HG03439 (cell line): ENCODE measurements at regions not wholly inside any gene's neighbourhood (a gene's known extent, or its start where the extent isn't known, plus 50 kb on each side); places are given as distances from the start of the nearest gene placed in this dataset.
"Not testable (repeated sequence)": the region's sequence is repeated elsewhere in the genome, so short reads cannot be mapped to it uniquely, and the experiment has no call there.

Source experiments
- ATAC-seq: cut with Tn5 transposase; IDR thresholded peaks from one replicate; pipeline ENCODE4 v1.9.1; 2021; ENCODE audit warnings: mild to moderate bottlenecking, moderate library complexity; ENCODE audit not compliant: unreplicated experiment

- not testable (repeated sequence) for ATAC-seq
These were observed 344.7 kb upstream of the CLEC14A start for GRCh38 chr14:38600572-38600971.

- ATAC-seq: no peak
These were observed 337.6 kb upstream of the CLEC14A start for GRCh38 chr14:38593476-38593875.

- ATAC-seq: no peak
These were observed 337.0 kb upstream of the CLEC14A start for GRCh38 chr14:38592764-38593442.

- ATAC-seq: no peak
These were observed 334.0 kb upstream of the CLEC14A start for GRCh38 chr14:38589747-38590350.

GRCh38 chr14:38583471-38583870 lies 327.6 kb upstream of the CLEC14A start:
- ATAC-seq: no peak

- no peak for ATAC-seq
These were observed 322.4 kb upstream of the CLEC14A start for GRCh38 chr14:38578278-38578681.

GRCh38 chr14:38567703-38568102 lies 311.8 kb upstream of the CLEC14A start:
- no peak for ATAC-seq

DNA sequence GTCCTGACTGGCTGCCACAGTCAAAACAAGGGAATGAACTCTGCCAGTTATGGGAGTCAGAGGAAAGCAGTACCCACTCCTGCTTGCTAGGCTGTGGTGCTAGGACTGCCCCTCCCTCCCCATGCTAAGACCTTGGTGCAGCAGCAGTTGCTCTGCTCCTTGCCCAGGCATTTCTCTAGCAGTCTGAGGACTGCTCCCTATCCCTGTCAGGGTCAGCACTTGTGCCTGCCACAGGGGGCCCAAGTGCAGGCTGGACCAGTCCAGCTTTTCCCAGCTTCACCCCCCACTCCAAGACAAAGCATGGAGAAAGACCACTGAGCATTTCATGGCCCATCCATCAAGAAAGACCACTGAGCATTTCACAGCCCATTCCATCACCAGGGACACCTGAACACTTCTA lies 305.8 kb upstream of the CLEC14A start:
- ATAC-seq: no peak

DNA sequence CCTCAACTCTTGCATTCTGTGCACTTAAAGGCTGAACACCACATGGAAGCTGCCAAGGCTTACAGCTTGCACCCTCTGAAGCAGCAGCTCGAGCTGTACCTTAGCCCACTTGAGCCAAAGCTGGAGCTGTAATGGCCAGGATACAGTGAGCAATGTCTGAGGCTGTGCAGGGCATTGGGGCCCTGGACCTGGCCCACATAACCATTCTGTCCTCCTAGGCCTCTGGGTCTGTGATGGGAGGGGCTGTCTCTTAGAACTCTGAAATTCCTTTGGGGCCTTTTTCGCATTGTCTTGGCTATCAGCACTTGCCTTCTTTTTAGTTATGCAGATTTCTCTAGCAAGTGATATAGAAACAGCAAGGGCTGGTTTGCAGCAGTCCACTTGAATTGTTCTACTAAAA lies 303.8 kb upstream of the CLEC14A start:
- ATAC-seq: no peak

DNA sequence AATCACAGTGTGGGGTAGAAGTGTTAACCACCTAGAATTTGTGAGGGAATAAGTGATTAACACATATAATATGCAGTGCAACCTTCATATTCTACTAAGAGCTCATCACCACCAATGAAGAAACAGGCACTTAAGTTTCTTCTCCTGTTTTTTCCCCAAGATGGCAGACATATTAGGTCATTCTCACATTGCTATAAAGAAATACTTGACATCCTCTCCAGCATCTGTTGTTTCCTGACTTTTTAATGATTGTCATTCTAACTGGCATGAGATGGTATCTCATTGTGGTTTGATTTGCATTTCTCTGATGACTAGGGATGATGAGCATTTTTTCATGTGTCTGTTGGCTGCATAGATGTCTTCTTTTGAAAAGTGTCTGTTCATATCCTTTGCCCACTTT lies 301.5 kb upstream of the CLEC14A start:
- not testable (repeated sequence) for ATAC-seq

DNA sequence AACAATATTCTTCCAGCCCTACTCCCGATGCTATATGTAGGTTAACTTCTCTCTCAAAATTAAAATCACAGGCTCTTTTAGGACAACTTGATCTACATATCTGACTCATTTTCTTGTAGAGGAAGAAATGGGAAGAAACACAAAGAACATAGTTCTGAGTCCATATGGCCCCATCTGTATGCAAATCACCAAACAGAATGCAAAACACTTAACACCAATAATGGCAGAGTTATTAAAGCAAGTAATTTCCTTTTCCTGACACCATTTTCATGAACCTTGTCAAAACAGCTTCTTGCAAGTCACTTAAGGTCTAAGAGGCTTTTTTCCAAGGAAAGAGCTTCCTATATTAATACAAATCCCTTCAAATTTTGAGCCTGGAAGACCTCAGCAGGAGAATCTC lies 300.4 kb upstream of the CLEC14A start:
- no peak for ATAC-seq

GRCh38 chr14:38554026-38554425 lies 298.1 kb upstream of the CLEC14A start:
- no peak for ATAC-seq

DNA sequence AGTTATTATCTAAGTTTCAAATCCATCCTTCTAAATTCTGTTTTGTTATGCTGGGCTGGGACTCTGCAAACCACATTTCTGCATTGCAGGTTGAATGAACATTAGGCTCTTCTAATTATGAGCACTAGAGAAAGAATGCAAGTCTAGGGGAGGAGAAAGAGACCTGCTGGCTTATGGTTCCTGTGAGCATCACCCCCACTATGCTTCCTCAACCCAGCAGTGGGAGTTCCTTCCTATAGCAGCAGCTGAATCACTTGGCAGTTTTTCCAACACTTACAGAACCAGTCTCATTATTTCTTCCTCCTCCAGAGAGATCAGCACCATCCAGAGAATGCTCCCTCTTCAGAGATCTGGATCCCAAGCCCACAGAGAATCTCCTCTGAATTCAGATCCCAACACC lies 297.7 kb upstream of the CLEC14A start:
- ATAC-seq: no peak

DNA sequence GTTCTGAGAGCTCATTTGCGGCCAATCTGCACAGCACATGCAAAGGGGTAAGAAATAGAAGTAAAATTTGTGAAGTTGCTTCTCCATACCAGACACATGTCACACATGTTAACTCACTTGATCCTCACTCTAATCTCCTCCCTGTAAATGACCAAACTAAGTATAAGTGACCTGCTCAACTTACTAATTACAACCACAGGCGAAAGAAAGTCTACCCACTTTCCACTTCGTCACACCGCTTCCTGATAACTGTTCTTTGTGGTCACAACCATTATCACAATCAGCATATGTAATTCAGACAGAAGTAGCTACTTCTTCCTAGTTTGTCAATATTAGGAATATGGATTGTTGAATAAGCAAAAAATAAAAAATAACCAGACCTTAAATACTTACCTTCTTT lies 293.7 kb upstream of the CLEC14A start:
- no peak for ATAC-seq

DNA sequence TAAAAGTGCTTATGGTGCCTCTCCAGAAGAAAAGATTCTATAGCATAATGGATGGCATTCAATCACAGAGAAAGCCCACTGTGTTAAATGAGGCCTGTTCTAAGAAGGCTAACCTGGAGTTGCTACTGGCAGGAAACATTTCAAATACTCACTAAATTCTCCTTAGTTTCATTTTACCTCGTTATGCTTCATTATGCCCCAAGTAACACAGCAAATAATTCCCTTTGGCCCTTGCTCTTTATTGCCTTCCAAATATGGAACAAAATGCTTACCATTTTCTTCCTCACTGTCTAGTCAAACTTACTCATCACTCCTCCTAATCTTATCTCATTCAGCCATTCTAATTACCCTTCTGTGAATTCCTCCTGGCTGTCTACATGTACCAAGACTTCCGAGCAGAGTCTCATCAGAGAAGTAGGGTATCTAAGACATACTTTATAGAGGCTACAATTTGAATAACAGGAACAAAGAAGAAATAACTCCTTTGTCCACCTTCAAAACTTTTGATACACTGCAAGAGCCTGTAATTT lies 292.1 kb upstream of the CLEC14A start:
- no peak for ATAC-seq

GRCh38 chr14:38546932-38547551 lies 291.1 kb upstream of the CLEC14A start:
- no peak for ATAC-seq

DNA sequence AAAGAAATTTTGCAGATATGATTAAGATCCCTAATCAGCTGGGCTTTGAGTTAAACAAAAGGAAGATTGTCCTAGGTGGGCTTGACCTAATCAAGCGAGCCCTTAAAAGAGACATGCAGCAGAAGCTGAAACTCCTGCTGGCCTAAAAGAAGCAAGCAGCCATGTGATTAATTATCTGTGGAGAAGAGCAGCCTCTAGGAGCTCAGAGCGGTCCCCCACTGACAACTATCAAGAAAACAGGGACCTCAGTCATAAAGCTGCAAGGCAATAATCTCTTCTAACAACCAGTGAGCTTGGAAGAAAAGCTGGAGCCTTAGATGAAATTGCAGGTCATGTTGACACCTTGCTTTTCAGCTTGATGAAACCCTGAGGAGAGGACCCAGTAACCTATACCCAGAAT lies 288.9 kb upstream of the CLEC14A start:
- ATAC-seq: no peak

DNA sequence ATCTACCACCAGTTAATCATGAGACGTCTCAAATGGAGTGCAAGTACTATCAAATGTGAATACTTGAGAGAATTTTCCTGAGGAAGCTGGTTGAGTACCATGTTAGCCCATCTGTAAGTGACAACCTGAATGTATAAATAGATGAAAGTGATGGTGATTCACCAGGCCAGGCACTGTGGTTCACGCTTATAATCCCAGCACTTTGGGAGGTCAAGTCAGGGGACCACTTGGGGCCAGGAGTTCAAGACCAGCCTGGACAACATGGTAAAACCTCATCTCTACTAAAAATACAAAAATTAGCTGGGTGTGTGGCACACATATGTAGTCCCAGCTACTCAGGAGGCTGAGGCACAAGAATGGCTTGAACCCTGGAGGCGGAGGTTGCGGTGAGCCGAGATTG lies 288.0 kb upstream of the CLEC14A start:
- ATAC-seq: not testable (repeated sequence)

DNA sequence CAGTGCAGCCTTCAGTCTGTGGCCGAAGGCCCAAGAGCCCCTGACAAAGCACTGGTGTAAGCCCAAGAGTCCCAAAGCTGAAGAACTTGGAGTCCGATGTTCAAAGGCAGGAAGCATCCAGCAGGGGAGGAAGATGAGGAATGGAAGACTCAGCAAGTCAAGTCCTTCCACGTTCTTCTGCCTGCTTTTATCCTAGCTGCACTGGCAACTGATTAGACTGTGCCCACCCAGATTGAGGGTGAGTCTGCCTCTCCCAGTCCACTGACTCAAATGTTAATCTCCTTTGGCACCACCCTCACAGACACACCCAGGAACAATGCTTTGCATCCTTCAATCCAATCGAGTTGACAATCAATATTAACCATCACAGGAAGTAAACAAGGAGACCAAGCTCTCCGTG lies 282.2 kb upstream of the CLEC14A start:
- not testable (repeated sequence) for ATAC-seq

- ATAC-seq: no peak
These were observed 280.6 kb upstream of the CLEC14A start for GRCh38 chr14:38536376-38537038.

DNA sequence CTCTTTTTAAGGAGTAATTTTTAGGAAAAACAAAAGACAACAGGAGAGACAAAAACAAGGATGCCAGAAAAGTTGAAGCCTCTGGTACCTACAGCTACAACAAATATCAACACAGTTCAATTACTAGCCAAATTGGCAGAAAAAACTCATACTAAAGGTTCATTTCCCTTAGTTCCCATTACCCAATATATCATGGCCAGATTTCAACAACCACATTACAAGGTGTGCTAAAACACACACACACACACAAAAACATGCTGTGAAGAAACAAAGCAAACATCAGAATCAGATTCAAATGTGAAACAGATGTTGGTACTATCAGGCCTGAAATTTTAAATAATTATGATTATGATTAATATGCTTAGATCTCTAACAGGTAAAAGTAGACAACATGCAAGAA lies 272.7 kb upstream of the CLEC14A start:
- ATAC-seq: no peak

DNA sequence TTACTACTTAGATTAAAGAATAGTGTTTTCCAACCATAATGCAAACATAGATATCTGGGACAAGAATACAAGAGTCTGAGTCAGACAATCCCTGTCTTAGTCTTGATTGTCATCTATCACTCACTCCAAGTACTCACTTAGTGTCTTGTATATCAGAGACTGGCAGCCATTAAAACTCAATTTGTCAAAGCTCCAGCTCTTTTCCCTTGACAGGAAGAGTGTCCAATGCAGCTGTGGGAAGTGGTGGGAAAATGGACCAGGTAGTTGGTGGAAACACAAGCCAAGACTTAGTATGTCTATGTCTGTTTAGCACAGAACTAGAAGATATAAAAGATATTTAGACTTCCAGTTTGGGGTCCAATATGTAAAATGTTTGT lies 271.6 kb upstream of the CLEC14A start:
- no peak for ATAC-seq
